ENCODE measurements at regions not wholly inside any gene's neighbourhood (a gene's known extent, or its start where the extent isn't known, plus 50 kb on each side); places are given as distances from the start of the nearest gene placed in this dataset.

DNA sequence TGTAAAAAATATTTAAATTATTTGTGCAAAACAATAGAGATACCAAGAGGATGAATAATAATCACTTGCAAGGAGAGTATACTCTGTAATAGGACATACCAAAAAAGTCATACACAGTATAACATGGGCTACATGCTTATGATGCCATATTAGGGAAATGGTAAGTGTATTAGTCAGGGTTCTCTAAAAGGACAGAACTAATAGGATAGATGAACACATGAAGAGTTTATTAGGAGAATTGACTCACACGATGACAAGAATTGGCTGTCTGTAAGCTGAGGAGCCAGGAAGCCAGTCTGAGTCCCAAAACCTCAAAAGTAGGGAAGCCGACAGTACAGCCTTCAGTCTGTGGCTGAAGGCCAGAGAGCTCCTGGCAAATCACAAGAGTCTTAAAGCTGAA is 151.2 kb downstream of the DTHD1 start:
- Histone ChIP-seq H3K36me3 (no peaks in the 10 kb centered on the region), H3K4me1 (no peaks in the 10 kb centered on the region), H3K27ac (no peak overlapping the region), H3K9me3 (no peaks in the 10 kb centered on the region), H3K4me3 (no peak overlapping the region), H3K27me3 (ENCODE audit: low read depth) (no peaks in the 10 kb centered on the region)
- DNase-seq (no peak), ATAC-seq (no peak)
- TF ChIP-seq CTCF (IDR thresholded peaks at IDR 0.05) = no peak
- intact Hi-C loops (cut with DNase I) = no loop called here

- Histone ChIP-seq H3K9me3 (no peaks in the 10 kb centered on the region), H3K27me3 (ENCODE audit: low read depth) (no peaks in the 10 kb centered on the region), H3K27ac (no peak overlapping the region), H3K4me3 (no peak overlapping the region), H3K4me1 (no peaks in the 10 kb centered on the region), H3K36me3 (no peaks in the 10 kb centered on the region)
- no peak for ATAC-seq
- DNase-seq = no peak
- intact Hi-C loops (cut with DNase I) = no loop called here
- TF ChIP-seq CTCF (IDR thresholded peaks at IDR 0.05) = no peak
Measured at GRCh38 chr4:36439556-36439955, 158.1 kb downstream of the DTHD1 start.

- Histone ChIP-seq H3K4me1 (no peaks in the 10 kb centered on the region), H3K27me3 (ENCODE audit: low read depth) (no peaks in the 10 kb centered on the region), H3K36me3 (no peaks in the 10 kb centered on the region), H3K4me3 (no peak overlapping the region), H3K27ac (no peak overlapping the region), H3K9me3 (no peaks in the 10 kb centered on the region)
- intact Hi-C loops (cut with DNase I) = no loop called here
- no peak for TF ChIP-seq CTCF (IDR thresholded peaks at IDR 0.05)
- DNase-seq = no peak
- ATAC-seq = no peak
Measured at GRCh38 chr4:36445480-36445879, 164.1 kb downstream of the DTHD1 start.

GRCh38 chr4:36446275-36446674 is 164.9 kb downstream of the DTHD1 start:
- TF ChIP-seq CTCF (IDR thresholded peaks at IDR 0.05) = no peak
- ATAC-seq = no peak
- no peak overlapping the region for H3K27ac ChIP-seq
- H3K4me1 ChIP-seq = no peaks in the 10 kb centered on the region
- H3K27me3 ChIP-seq (ENCODE audit: low read depth) = no peaks in the 10 kb centered on the region
- no peak for DNase-seq
- H3K9me3 ChIP-seq = no peaks in the 10 kb centered on the region
- no peaks in the 10 kb centered on the region for H3K36me3 ChIP-seq
- intact Hi-C loops (cut with DNase I) = no loop called here
- no peak overlapping the region for H3K4me3 ChIP-seq

DNA sequence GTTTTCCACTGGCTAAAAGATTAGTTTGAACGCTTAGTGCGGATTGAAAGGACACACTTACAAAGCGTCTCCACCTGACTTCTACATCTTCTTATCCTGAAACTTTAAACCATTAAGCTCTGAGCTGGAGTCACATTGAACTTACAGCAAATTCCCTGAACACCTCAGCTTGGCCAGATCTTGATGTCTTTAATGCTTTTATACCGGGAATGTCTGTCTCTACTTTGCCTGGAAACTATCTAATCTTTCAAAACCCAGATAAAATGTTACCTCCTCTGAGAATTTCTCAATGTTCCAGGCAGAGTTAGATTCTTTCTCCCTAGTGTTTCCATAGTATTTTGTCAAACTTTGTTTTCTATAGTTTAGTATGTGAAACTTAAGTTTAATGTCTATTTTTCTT is 179.9 kb downstream of the DTHD1 start:
- no peak overlapping the region for H3K4me3 ChIP-seq
- H3K9me3 ChIP-seq = no peaks in the 10 kb centered on the region
- DNase-seq = no peak
- no peak for ATAC-seq
- H3K4me1 ChIP-seq = no peaks in the 10 kb centered on the region
- intact Hi-C loops (cut with DNase I) = no loop called here
- no peak overlapping the region for H3K27ac ChIP-seq
- no peaks in the 10 kb centered on the region for H3K27me3 ChIP-seq (ENCODE audit: low read depth)
- H3K36me3 ChIP-seq = no peaks in the 10 kb centered on the region
- no peak for TF ChIP-seq CTCF (IDR thresholded peaks at IDR 0.05)

- Histone ChIP-seq H3K9me3 (no peaks in the 10 kb centered on the region), H3K4me1 (no peaks in the 10 kb centered on the region), H3K36me3 (no peaks in the 10 kb centered on the region), H3K27ac (no peak overlapping the region), H3K27me3 (ENCODE audit: low read depth) (no peaks in the 10 kb centered on the region), H3K4me3 (no peak overlapping the region)
- ATAC-seq = no peak
- intact Hi-C loops (cut with DNase I) = no loop called here
- no peak for DNase-seq
- TF ChIP-seq CTCF (IDR thresholded peaks at IDR 0.05) = no peak
Measured at GRCh38 chr4:36467670-36468069, 186.3 kb downstream of the DTHD1 start.

Data from lower lobe of right lung (tissue), 2 donors.